Activated B cell treated with CpG ODN at 0.5 μM for 24 hours (primary cell): ENCODE measurements at regions not wholly inside any gene's neighbourhood (a gene's known extent, or its start where the extent isn't known, plus 50 kb on each side); places are given as distances from the start of the nearest gene placed in this dataset.

Experiments used
- ATAC-seq: fragments of 200-7000 bp; cut with Tn5 transposase; one replicate; pipeline ENCODE4 v1.10.0; 2021; ENCODE audit warnings: low read depth, mild to moderate bottlenecking, moderate library complexity
- CTCF ChIA-PET: fragments of 350-600 bp; sonication (Branson Sonifier 250); formaldehyde crosslinking; loops from one replicate; lab custom pipeline; 2021; ENCODE audit warnings: antibody characterized with exemption; lab: Charles Lee
- POLR2A ChIA-PET: fragments of 350-600 bp; sonication (Branson Sonifier 250); formaldehyde crosslinking; loops from one replicate; lab custom pipeline; 2021; ENCODE audit warnings: antibody characterized with exemption; lab: Charles Lee
- DNase-seq: peaks from one replicate; pipeline ENCODE4 v3.0.0; 2022
- H3K27ac Mint-ChIP-seq: one replicate; pipeline ENCODE4 v1.8.0; 2020; ENCODE audit warnings: mixed read lengths
- H3K27me3 Mint-ChIP-seq: one replicate; pipeline ENCODE4 v1.8.0; 2021; ENCODE audit warnings: mixed read lengths
- H3K36me3 Mint-ChIP-seq: one replicate; pipeline ENCODE4 v1.8.0; 2021; ENCODE audit warnings: low read depth, mixed read lengths
- H3K4me1 Mint-ChIP-seq: one replicate; pipeline ENCODE4 v1.8.0; 2021; ENCODE audit warnings: mixed read lengths
- H3K4me3 Mint-ChIP-seq: one replicate; pipeline ENCODE4 v1.8.0; 2020; ENCODE audit warnings: mild to moderate bottlenecking, mixed read lengths
- H3K9me3 Mint-ChIP-seq: one replicate; pipeline ENCODE4 v1.8.0; 2020; ENCODE audit warnings: mixed read lengths
- CTCF ChIP-seq: fragments of 200-600 bp; IDR thresholded peaks from one replicate; pipeline ENCODE4 v1.8.0; 2022; ENCODE audit warnings: antibody characterized with exemption, mild to moderate bottlenecking
- intact Hi-C: fragments of 100-400 bp; cut with micrococcal nuclease; formaldehyde crosslinking; loops from one replicate; pipeline ENCODE4 v1.15.1; 2024

DNA sequence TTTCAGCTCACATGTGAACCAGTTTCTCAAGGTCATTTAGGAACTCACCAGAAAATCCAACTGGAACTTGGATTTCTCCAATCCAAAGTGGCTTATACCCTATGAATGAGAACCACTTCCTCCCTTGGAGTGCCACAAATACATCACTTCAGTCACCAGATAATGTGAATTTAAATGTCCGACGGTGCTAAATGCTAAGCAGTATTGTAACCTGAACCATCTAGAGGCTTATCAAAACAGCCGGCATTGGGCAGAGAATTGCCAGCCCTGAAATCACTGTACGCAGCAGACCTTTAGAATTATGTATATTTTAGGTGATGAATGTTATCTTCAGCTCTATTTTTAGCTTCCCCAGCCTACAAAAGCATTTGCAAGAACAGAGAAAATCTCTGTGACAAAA, 76.8 kb upstream of the COX20 start:
- intact Hi-C loops = no loop called here
- H3K4me1 Mint-ChIP-seq = peaks cover 4% of the 10 kb centered on the region
- peaks cover 6% of the 10 kb centered on the region for H3K9me3 Mint-ChIP-seq
- no peak overlapping the region for H3K4me3 Mint-ChIP-seq
- ChIA-PET CTCF (no interaction called here), POLR2A (no interaction called here)
- H3K36me3 Mint-ChIP-seq = no peaks in the 10 kb centered on the region
- TF ChIP-seq CTCF = no peak
- ATAC-seq = no peak
- H3K27ac Mint-ChIP-seq = no peak overlapping the region
- peaks cover 5% of the 10 kb centered on the region for H3K27me3 Mint-ChIP-seq
- no peak for DNase-seq

DNA sequence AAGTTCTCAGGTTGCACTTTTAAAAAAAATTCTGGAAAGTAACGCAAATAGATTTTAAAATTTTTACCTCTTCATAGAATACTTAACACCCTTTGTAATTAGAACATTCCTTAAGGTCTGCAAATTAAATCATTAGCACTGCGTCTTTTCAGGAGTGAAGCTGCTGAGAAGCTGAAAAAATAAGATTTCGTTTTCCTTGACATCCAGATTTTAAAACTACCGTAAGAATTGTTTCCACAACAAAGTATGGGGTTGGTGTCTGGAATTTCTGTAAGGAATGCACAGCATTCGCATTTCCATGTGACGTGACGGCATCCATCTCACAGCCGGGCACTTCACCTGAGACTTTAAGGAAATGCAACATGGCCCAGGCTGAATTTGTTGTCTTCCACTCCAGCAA, 76.3 kb upstream of the COX20 start:
- DNase-seq (no peak), ATAC-seq (no peak)
- Mint-ChIP-seq H3K4me1 (peaks cover 4% of the 10 kb centered on the region), H3K4me3 (no peak overlapping the region), H3K27ac (no peak overlapping the region), H3K9me3 (peaks cover 6% of the 10 kb centered on the region), H3K36me3 (no peaks in the 10 kb centered on the region), H3K27me3 (peaks cover 7% of the 10 kb centered on the region)
- no peak for TF ChIP-seq CTCF
- CTCF ChIA-PET = no interaction called here
- intact Hi-C loops = no loop called here
- POLR2A ChIA-PET = no interaction called here

GRCh38 chr1:244760471-244760870, 75.0 kb upstream of the COX20 start:
- ATAC-seq (no peak), DNase-seq (no peak)
- intact Hi-C loops = no loop called here
- POLR2A ChIA-PET = interaction anchor here (0.7 kb wide), 1 partner anchor 155 kb away, joined by 3 read pairs; no protein-coding TSS in a partner anchor
- Mint-ChIP-seq H3K4me1 (peaks cover 4% of the 10 kb centered on the region), H3K36me3 (no peaks in the 10 kb centered on the region), H3K27me3 (peaks cover 11% of the 10 kb centered on the region), H3K4me3 (no peak overlapping the region), H3K27ac (no peak overlapping the region), H3K9me3 (peaks cover 6% of the 10 kb centered on the region)
- TF ChIP-seq CTCF = no peak
- CTCF ChIA-PET = no interaction called here

DNA sequence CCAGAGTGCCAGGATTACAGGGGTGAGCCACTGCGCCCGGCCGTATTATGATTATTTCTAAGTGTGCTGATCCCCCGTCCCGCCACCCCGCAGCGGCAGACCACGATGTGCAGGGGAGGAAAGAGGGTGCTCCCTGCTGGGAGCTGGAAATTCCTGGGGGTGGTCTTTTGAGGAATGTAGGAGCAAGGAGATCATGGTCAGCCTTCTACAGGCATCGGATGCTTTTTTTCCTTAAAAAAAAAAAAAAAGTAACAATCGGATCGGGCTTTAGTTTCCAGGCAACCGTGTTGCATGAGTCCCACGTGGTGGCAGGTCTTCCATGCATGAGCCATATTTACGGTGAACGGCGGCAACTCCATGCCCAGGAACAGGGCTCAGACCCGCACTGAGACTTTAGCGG, 74.2 kb upstream of the COX20 start:
- no peak overlapping the region for H3K4me3 Mint-ChIP-seq
- peaks cover 4% of the 10 kb centered on the region for H3K4me1 Mint-ChIP-seq
- H3K27ac Mint-ChIP-seq = no peak overlapping the region
- H3K36me3 Mint-ChIP-seq = no peaks in the 10 kb centered on the region
- ATAC-seq (no peak), DNase-seq (no peak)
- H3K27me3 Mint-ChIP-seq = peaks cover 13% of the 10 kb centered on the region
- H3K9me3 Mint-ChIP-seq = peaks cover 6% of the 10 kb centered on the region
- no peak for TF ChIP-seq CTCF
- ChIA-PET POLR2A (no interaction called here), CTCF (no interaction called here)
- intact Hi-C loops = no loop called here

DNA sequence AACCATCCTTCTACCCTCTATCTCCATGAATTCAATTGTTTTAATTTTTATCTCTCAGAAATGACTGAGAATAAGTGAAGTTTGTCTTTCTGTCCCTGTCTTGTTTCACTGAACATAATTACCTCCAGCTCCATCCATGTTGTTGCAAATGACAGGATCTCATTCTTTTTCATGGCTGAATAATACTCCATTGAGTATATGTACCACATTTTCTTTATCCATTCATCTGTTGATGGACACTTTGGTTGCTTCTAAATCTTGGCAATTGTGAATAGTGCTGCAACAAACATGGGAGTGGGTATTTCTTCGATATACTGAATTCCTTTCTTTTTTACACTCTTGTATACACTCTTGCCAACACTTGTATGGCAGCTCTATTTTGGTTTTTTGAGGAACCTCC, 72.8 kb upstream of the COX20 start:
- CTCF ChIA-PET = no interaction called here
- intact Hi-C loops = no loop called here
- H3K27ac Mint-ChIP-seq = no peak overlapping the region

More for the DNA sequence above, 72.8 kb upstream of the COX20 start:
- Mint-ChIP-seq H3K4me1 (peaks cover 4% of the 10 kb centered on the region), H3K9me3 (peaks cover 6% of the 10 kb centered on the region), H3K4me3 (no peak overlapping the region), H3K27me3 (peaks cover 13% of the 10 kb centered on the region), H3K36me3 (no peaks in the 10 kb centered on the region)
- DNase-seq (no peak), ATAC-seq (no peak)
- no peak for TF ChIP-seq CTCF
- POLR2A ChIA-PET = no interaction called here
